Fibroblast of mammary gland (primary cell): ENCODE measurements at regions not wholly inside any gene's neighbourhood (a gene's known extent, or its start where the extent isn't known, plus 50 kb on each side); places are given as distances from the start of the nearest gene placed in this dataset.
"Not testable (repeated sequence)": the region's sequence is repeated elsewhere in the genome, so short reads cannot be mapped to it uniquely, and the experiment has no call there.

Experiments used
- DNase-seq: peaks from one replicate; pipeline ENCODE4 v3.0.0-alpha.2; 2010; ENCODE audit warnings: low read depth
- H3K4me3 ChIP-seq: 2 replicates; pipeline ENCODE4 v1.5.1; 2011; ENCODE audit warnings: low read depth, mild to moderate bottlenecking, low read length, moderate library complexity; ENCODE audit not compliant: control insufficient read depth
- TF ChIP-seq, protein P1 (sequence below): conservative IDR thresholded peaks from 2 replicates; pipeline ENCODE4 v1.5.1; 2011; ENCODE audit warnings: low read depth, low read length, inconsistent platforms; ENCODE audit not compliant: control insufficient read depth, insufficient read depth

DNA sequence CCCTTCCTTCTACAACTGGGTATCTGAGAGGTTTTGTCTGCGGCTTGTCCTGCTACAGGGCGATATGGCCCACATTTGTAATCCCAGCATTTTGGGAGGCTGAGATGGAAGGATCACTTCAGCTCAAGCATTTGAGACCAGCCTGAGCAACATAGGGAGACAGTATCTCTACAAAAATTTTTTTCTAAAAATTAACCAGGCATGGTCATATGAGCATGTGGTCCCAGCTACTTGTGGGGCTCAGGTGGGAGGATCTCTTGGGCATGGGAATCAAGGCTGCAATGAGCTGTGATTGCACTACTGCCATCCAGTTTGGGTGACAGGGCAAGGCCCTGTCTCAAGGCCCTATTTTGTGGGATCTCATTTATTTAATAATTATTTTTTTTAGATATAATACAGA lies 420.6 kb upstream of the PABPC4L start:
- TF ChIP-seq, protein P1, sequence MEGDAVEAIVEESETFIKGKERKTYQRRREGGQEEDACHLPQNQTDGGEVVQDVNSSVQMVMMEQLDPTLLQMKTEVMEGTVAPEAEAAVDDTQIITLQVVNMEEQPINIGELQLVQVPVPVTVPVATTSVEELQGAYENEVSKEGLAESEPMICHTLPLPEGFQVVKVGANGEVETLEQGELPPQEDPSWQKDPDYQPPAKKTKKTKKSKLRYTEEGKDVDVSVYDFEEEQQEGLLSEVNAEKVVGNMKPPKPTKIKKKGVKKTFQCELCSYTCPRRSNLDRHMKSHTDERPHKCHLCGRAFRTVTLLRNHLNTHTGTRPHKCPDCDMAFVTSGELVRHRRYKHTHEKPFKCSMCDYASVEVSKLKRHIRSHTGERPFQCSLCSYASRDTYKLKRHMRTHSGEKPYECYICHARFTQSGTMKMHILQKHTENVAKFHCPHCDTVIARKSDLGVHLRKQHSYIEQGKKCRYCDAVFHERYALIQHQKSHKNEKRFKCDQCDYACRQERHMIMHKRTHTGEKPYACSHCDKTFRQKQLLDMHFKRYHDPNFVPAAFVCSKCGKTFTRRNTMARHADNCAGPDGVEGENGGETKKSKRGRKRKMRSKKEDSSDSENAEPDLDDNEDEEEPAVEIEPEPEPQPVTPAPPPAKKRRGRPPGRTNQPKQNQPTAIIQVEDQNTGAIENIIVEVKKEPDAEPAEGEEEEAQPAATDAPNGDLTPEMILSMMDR = no peak
- no peak for DNase-seq

DNA sequence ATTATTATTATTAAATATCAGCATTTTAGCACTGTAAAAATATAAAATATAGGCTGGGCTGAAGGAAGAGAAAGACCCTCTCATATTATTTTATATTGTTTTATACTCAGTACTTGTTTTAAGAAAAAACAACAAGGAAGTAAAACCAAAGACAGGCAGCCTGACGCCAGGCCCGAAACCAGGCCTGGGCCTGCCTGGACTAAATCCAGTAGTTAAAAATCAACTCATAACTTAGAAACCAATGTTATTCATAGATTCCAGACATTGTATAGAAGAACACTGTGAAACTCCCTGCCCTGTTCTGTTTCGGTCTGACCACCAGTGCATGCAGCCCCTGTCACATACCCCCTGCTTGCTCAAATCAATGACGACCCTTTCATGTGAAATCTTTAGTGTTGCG lies 420.1 kb upstream of the PABPC4L start:
- not testable (repeated sequence) for DNase-seq, H3K4me3 ChIP-seq

More for the DNA sequence above, 420.6 kb upstream of the PABPC4L start:
- no peak overlapping the region for H3K4me3 ChIP-seq

DNA sequence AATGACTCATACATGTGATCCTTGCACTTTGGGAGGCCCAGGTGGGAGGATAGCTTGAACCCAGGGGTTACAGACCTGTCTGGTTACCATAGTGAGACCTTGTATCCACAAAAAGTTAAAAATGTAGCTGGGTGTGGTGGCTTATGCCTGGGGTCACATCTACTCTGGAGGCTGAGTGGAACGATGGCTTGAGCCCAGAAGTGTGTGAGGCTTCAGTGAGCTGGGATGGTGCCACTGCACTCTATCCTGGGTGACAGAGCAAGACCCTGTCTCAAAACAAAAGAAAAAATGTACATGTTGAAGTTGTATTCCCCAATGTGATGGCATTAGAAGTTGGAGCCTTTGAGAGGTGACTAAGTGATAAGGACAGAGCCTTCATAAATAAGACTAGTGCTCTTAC lies 409.4 kb upstream of the PABPC4L start:
- no peak for DNase-seq
- H3K4me3 ChIP-seq = no peak overlapping the region

DNA sequence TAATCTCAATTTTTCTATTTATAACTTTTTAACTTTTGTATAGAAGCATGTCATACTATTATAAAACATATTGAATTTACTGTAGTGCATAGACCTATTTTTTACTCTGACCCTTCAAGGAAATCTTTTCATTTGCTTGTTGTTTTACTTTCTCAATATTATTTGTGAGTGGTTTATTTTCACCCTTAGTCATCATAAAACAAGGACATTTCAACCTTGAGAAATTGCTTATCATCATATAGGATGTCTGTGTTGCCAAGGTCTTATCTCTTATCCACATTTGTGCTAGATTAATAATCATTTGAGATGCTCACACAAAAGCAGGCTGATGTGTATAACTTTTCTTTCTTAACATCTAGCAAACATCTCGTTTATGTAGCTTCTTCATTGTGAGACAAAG lies 408.6 kb upstream of the PABPC4L start:
- DNase-seq = no peak
- TF ChIP-seq, protein P1 = no peak
- no peak overlapping the region for H3K4me3 ChIP-seq

More for the DNA sequence above, 409.4 kb upstream of the PABPC4L start:
- TF ChIP-seq, protein P1 = no peak

DNA sequence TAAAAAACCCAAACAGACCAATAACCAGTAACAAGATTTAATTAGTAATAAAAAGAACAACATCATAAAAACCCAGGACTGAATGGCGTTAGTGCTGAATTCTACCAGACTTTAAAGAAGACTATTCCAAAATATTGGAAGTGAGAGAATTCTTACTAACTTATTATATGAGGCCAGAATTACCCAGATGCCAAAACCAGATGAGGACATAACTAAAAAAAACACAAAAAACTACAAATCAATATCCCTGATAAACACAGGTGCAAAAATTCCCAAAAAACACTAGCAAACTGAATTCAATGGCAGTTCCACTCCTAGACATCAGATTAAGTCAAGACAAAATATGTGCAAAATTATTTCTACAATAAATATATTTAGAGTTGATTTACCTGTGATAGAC lies 400.1 kb upstream of the PABPC4L start:
- no peak overlapping the region for H3K4me3 ChIP-seq
- DNase-seq = no peak
- TF ChIP-seq, protein P1 = no peak

DNA sequence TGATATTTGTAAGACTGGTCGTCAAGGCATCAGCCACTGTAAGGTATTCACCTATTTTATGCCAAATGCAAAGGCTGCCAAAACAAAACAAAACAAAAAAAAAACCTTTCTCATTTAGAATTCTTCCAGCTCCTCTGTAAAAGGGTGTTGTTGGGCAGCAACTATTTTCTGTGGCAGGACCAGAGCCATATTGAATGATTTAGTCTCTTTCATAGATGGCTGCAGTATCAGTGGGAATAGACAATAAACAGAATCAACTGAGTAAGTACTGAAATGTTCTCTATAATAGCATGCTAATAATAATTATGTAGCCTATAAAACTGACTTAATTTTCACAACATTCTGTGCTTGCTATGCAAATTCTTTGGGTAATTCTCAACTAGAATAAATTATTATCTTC lies 389.7 kb upstream of the PABPC4L start:
- H3K4me3 ChIP-seq = no peak overlapping the region
- DNase-seq = no peak
- TF ChIP-seq, protein P1 = no peak

DNA sequence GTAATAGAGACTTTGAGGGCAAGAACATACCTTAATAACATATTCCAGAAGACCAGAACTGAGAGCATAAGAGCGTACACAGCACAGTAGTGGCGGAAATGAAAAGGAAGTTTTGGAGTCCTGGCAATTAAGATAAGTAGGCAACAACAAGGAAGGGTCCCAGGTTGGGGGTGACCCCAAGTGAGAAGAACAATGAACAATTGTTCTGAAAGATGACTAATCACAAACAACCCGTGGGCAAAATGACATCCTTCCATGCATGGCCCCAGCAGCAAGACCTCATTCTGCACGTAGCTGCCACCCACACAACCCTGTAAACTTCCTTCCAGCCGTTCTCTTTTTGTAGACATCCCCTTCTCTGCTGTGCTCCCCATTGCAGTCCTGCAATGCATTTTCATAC lies 384.4 kb upstream of the PABPC4L start:
- DNase-seq = no peak

More for the DNA sequence above, 384.4 kb upstream of the PABPC4L start:
- TF ChIP-seq, protein P1 = no peak
- H3K4me3 ChIP-seq = no peak overlapping the region
